ENCODE measurements at regions not wholly inside any gene's neighbourhood (a gene's known extent, or its start where the extent isn't known, plus 50 kb on each side); places are given as distances from the start of the nearest gene placed in this dataset.

DNA sequence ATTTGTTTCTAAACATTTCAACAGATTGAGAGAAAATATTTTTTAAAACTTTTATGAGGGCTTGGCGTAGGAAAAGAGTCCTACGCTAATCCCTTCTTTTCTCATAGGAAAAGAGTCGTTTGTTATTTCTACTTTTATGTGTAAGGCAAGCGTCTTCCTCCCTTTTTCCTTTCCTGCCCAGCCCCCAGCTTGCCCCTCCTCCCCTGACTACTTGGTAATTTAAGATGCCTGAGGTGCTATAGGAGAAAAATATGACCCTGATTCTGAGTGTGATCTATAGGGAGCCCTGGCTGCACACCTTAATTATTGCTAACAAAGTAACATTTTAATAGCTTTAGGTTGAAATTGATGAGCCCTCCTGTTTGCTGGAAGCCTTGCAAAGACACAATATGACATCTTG, 373.6 kb downstream of the PBX1 start:
- no peak for DNase-seq

DNA sequence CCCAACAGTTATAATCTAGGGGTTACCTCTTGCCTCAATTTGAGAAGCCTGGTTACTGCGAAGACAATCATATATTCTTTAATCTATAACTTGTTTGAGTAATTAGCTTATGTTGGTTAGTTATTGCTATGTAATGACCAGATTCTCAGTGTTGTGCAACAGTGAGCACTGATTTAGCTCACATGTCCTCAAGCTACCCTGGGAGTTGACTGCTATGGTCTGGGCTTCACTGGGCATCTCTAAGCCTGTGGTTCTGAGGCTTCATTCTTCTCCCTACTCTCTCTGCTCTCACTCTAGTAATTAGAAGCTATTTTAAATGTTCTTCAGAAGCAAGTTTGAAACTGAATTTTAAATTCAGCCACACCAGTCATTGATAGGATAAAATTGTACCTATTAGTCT, 371.8 kb downstream of the PBX1 start:
- DNase-seq, result no peak

DNA sequence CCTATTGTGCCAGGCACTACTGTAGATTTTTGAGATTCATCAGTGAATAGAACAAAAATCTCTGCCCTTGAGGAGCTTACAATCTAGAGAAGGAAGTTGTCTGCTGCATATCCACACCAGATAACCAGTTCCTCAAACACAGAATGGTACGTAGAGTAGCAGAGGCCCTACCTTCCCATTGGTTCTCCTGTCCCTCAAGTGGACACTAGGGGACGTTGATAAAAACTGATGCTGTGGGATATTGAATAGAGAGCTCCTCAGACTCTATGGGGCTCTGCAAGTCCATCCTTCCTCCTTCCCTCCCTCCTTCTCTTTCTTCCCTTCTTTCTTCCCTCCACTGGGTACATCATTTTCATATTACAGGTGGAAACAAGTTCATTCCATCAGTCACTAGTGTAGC, 371.3 kb downstream of the PBX1 start:
- DNase-seq, result no peak

GRCh38 chr1:164928232-164928812, 369.3 kb downstream of the PBX1 start:
- DNase-seq, result no peak

DNA sequence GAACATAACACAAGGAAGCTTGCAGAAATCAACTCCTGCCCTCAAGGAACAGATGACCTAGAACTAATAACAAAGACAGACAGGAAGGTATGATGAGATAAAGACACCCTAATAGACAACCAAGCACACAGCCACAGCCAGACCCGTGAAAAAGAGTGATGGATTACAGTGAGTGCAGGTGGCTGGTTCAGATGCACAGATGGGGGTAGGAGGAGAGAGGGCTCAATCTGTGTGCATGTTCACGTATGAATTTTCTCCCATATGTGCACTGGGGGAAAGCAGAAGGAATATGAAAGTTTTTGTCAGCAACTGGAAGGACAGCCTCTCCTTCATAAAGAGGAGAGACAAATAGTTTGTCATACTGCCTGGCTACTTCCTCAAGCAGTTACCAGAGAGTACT, 367.1 kb downstream of the PBX1 start:
- no peak for DNase-seq

DNA sequence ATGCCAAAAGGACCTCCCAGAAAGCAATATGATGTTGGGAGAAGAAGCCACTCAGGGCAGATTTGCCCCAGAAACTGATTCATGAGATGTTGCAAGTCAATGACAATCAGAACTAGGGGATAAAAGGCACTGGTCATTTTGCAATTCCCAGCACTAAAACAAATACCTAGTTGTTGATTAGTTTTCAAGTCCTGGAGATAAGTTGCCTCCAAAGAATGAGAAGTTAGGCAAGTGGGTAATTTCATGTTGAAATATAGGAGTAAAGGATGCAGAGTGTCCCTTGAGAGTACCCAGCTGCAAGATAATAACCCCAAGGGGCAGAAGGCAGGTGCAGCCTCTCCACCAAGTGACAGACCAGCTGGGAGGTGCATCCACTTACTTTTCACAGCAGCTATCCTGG, 363.6 kb downstream of the PBX1 start:
- peak; percentile 33 for DNase-seq

- no peak for DNase-seq
Observed at GRCh38 chr1:164921493-164921892, 362.5 kb downstream of the PBX1 start.

DNA sequence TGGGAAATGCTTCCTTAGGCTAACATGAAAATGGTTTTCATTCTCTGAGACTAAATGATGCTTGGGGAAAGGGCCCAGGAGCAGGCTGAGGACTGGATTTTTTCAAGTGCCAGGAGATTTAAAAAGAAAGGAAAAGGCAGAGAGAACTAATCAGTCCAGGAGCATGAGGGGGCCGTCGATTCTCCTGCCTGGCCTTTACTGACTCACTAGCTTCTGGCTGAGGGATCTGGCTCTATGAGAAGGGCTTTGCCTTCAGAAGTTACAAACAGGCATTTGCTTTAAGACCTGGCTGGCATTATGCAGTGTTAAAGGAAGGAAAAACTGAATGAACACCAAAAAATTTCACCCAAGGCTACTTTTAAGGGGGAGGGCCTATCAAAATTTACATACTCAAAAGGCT, 359.2 kb downstream of the PBX1 start:
- DNase-seq, result no peak

- DNase-seq, result no peak
Observed at GRCh38 chr1:164914208-164914607, 355.2 kb downstream of the PBX1 start.

DNA sequence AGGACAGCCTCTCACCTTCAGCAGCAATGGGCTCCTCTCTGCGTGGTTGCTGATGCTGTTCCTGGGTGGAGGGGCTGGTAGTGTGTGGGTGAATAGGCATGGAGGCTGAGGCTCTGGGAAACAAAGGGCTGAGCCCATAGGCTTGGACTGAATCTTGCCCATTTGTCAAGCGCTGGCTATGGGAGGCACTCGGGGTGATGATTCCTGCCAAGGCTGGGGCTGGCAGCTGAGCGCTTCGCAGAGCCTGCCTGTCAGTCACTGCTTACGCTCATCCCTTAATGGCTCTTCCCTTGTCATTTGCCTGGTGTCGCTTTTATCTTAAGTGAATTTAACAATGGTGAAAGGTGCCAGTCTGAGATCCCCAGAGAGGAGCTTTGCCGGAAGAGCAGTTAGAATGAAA, 353.3 kb downstream of the PBX1 start:
- no peak for DNase-seq

DNA sequence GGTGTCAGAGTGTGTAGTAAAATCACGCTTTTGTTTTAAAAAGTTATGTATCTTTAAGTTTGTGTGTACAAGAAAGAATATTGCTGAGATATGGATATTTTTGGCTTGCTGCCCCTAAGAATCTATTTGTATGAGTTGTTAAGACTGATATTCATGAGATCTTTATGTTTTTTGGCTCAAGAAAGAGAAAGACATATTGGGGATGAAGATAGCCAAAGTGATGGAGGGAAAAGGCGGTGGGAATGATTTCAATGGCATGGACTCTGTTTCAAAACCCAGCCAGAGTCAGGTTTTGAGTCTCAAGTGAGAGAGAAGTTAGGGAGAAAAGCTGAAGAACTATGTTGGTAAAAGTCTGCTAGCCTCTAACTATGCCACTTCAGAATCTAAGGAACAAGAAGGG, 351.7 kb downstream of the PBX1 start:
- DNase-seq, result no peak

DNA sequence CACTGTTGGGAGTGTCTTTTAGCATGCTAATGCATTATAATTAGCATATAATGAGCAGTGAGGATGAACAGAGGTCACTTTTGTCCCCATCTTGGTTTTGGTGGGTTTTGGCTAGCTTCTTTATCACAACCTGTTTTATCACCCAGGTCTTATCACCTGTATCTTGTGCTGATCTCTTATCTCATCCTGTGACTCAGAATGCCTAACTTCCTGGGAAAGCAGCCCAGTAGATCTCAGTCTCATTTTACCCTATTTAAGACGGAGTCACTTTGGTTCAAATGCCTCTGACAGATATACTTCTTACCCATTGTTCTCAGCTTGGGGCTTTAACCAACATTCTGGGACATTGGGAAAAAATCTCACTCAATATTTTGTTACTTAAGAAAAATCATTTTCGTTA, 348.7 kb downstream of the PBX1 start:
- DNase-seq, result no peak

DNA sequence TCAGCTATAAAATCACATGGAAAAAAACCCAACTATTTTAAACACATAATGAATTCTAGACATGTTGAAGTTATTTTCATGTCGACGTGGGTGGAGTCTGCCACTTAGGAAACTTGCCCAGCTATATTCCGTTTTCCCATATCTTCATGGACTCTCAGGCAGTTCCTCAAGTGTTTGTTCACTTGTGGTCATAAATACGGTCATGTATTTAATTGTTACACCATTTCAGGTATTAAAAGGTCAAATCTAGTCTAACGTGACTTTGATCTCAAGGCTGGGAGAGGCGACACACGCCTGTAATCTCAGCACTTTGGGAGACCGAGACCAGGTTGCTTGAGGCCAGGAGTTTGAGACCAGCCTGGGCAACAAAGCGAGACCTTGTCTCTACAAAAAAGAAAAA, 346.9 kb downstream of the PBX1 start:
- no peak for DNase-seq

- no peak for DNase-seq
Observed at GRCh38 chr1:164902491-164902890, 343.5 kb downstream of the PBX1 start.

All from NCI-H345 (cell line).